GM12873 (cell line): ENCODE measurements at regions not wholly inside any gene's neighbourhood (a gene's known extent, or its start where the extent isn't known, plus 50 kb on each side); places are given as distances from the start of the nearest gene placed in this dataset.

Experiments
- CTCF ChIP-seq: IDR thresholded peaks from 2 replicates; pipeline ENCODE4 v1.5.1; 2012; ENCODE audit warnings: low read depth, mild to moderate bottlenecking, moderate library complexity, low read length, control low read depth; ENCODE audit not compliant: insufficient read depth; ENCODE audit errors: missing control alignments

GRCh38 chr12:59484575-59484974, 111.3 kb upstream of the SLC16A7 start:
- TF ChIP-seq CTCF: no peak

- no peak for TF ChIP-seq CTCF
These were observed 123.6 kb upstream of the SLC16A7 start for GRCh38 chr12:59472273-59472672.

- TF ChIP-seq CTCF: no peak
These were observed 135.7 kb upstream of the SLC16A7 start for GRCh38 chr12:59459966-59460660.

GRCh38 chr12:59453475-59453874, 142.4 kb upstream of the SLC16A7 start:
- TF ChIP-seq CTCF: no peak

- no peak for TF ChIP-seq CTCF
These were observed 143.1 kb upstream of the SLC16A7 start for GRCh38 chr12:59452746-59453145.

- TF ChIP-seq CTCF: no peak
These were observed 143.6 kb upstream of the SLC16A7 start for GRCh38 chr12:59452259-59452658.

- no peak for TF ChIP-seq CTCF
These were observed 149.7 kb upstream of the SLC16A7 start for GRCh38 chr12:59446116-59446515.
